ENCODE measurements at regions not wholly inside any gene's neighbourhood (a gene's known extent, or its start where the extent isn't known, plus 50 kb on each side); places are given as distances from the start of the nearest gene placed in this dataset.
A peak's percentile ranks its signal among the peaks of the same experiment; 100 is the strongest.
"Not testable (repeated sequence)": the region's sequence is repeated elsewhere in the genome, so short reads cannot be mapped to it uniquely, and the experiment has no call there.

- no peak for DNase-seq
These were observed 804.9 kb upstream of the PRR20A start for GRCh38 chr13:56335775-56336174.

DNA sequence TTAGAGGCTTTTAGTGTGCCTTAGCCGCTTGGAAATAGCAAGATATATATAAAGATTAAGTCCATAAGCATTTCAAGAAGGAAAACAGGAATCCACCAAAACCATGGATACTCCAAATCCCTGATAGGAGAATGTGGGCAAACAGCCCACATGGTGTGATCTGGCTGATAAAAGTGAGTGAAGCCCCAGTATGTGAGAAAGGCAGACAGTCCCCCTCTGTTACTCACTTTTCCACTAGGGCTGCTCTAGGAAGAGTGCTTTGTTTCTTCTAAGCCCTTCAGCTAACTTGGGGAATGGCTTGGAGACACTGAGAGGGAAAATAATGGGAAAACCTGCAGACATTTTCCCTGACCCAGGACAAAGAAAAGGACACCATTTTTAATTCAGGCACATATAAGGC, 802.3 kb upstream of the PRR20A start:
- DNase-seq: no peak

DNA sequence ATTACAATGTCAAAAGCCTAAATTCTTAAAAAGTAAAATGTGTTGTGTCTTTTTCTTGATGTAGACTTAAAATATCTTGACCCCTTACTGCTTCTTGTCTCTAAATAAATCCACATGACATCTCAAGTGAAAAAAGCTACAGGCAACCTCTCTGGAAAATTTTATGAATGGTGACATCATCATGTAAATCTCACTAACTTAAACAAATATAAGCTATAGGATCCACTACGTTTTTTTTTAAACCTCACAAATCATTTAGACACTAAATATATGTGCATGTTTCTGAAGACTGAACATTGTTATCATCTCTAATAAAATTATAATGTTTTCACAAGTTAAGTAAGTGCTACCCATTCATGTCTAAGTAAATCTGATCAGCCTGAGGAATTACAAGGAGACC, 793.7 kb upstream of the PRR20A start:
- no peak for DNase-seq

GRCh38 chr13:56349866-56350265, 790.9 kb upstream of the PRR20A start:
- DNase-seq: no peak

GRCh38 chr13:56351041-56351440, 789.7 kb upstream of the PRR20A start:
- DNase-seq: no peak

GRCh38 chr13:56352361-56352760, 788.4 kb upstream of the PRR20A start:
- DNase-seq: no peak

DNA sequence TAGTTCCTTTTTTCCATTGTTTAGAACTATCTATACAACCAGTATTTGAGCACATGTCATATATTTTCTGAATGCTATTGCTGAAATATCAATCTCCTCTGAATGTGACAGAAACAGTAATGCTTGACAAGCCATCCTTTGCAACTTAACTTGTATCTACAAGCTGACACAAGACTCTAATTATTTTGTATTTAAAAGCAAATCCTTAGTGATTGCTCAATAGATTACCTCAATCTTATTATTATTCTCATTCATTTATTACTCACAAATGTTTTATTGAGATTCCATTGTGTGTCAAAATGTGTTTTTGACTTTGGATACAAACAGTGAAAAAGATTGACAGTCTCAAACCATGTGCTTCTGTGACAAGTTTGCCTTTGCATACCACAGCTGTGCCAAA, 787.8 kb upstream of the PRR20A start:
- no peak for DNase-seq

GRCh38 chr13:56356690-56357089, 784.0 kb upstream of the PRR20A start:
- no peak for DNase-seq

GRCh38 chr13:56378566-56378965, 762.2 kb upstream of the PRR20A start:
- DNase-seq: no peak

DNA sequence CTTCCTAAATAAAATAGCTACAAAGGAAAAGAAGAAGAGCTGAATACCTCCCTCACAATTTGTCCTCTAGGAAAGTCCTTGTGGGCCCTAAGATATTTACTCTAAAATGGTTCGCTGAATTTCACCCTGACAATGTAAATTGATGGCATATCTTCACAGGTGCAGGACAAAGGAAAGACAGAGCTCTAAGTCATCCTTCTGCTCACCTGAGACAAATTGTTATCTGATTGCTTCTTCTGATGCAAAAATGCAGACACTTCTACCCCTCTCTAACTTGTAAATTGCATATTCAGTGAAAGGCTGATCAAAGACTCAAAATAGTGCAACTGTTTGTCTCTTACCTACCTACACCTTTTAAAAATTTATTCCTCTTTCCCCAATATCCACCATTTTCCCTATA, 747.2 kb upstream of the PRR20A start:
- no peak for DNase-seq

DNA sequence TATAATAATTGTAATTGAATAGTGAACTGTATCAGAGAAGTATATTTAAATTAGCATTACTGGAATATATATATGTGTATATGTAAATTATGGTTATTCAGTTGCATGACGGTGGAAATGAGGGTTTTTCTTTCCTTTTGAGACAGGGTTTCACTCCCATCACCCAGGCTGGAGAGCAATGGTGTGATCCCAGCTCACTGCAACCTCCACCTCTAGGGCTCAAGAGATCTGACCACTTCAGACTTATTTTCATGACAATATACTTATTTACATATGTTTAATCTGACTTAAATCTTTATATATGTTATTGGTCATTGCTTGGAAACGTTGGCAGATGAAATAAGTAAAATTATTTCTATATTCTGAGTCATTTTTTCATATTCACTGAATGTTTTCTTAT, 744.4 kb upstream of the PRR20A start:
- DNase-seq: no peak

GRCh38 chr13:56400774-56401173, 739.9 kb upstream of the PRR20A start:
- no peak for DNase-seq

- no peak for DNase-seq
These were observed 727.9 kb upstream of the PRR20A start for GRCh38 chr13:56412856-56413255.

DNA sequence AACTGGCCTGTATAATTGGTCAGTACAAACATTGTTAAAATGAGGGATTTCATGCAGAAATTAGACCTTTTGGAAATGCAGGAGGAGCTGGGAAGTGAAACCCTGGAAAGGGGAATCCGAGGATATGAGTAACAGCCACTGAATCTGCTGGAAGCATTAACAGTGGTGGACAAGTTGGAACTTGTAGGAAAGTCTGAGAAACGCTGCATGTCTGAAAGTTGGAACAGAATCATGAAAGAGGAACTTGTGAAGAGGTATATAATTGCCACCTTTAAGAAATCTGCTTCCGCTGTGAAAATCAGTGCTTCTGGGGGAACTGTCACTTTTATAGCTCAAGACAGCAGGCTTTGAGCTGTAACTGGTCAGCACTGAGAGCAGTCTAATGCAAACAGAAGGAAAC, 716.5 kb upstream of the PRR20A start:
- DNase-seq: no peak

GRCh38 chr13:56457535-56458190, 683.1 kb upstream of the PRR20A start:
- DNase-seq: no peak

- DNase-seq: no peak
These were observed 681.4 kb upstream of the PRR20A start for GRCh38 chr13:56459286-56459685.

DNA sequence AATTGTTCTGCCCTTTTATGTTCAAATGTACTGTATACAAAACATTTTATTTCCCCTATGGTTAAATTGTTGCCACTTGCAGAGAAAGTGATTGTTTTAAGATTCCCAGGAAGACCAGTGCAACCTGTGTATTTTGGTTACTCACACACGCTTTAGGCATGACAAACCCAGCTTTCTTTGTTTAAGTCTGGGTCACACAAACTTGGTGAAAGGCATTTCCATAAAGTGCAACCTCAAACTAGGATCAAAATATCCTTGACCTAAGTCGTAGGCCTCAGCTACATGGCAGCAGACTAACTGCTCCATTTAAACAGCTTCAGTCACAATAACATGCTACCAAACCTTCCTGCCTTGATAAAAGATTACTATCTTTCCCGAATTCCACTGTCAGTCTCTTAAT, 639.0 kb upstream of the PRR20A start:
- no peak for DNase-seq

DNA sequence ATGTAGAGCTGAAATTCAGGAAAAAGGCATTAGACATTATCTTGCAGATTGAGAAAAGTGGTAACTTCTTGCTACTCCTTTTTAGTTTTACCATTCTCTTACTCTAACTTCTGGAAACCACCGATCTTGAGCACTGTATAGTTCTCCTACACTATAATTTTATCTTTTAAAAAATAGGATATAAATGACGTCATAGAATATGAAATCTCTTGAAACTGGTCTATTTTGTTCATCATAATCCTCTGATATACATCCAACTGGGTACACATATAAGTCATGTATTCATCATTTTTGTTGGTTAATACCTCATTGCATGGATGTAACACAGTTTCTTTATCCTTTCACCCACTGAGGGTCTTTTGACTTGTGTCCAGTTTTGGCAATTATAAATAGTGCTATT, 629.9 kb upstream of the PRR20A start:
- no peak for DNase-seq

- DNase-seq: not testable (repeated sequence)
These were observed 628.4 kb upstream of the PRR20A start for GRCh38 chr13:56512336-56512735.

- DNase-seq: no peak
These were observed 625.3 kb upstream of the PRR20A start for GRCh38 chr13:56515441-56515840.

DNA sequence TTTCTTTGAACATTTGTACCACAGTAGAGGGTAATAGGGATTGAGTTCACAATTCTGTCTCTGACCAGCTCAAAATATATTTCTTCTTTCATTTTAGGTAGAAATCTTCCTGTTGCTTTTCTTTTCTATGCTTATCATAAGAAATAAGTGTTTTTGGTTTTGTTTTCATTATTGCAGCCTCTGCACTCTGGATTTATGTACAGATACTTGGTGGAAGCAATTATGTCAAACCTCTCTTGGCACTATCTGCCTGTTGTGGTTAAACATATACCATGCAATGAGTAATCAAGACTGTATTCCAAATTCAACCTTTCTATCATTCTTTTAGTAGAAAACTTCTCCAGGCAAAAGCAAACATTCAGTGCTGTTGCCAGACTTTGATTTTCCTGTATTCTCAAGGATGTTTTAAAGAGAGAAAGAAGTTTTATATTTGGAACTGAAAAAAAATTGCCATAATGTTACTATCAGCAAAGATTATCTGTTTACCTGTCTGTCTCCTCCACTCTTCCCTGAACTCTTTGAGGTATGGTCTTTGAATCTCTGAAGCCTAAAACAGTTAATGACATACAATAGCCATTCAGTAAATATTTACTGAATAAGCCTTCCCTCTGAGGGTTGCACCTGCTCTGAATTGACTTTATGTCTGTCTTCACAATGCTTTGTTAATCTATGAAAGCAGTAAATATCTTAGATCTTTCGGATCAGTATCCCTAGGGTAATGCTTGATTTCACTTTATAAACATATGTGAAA, 612.5 kb upstream of the PRR20A start:
- peak; percentile 86 for DNase-seq

- no peak for DNase-seq
These were observed 610.6 kb upstream of the PRR20A start for GRCh38 chr13:56530096-56530495.

DNA sequence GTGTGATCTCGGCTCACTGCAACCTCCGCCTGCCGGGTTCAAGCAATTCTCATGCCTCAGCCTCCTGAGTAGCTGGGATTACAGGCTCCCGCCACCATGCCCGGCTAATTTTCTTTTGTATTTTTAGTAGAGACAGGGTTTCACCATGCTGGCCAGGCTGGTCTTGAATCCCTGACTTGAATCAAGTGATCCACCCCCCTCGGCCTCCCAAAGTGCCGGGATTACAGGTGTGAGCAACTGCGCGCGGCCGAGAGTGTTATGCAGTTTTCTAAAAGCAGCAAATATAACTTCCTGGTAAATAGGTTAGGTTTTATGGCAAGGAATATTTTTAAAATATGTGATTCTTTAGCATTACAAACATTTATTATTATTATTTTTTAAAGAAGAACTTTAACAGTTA, 592.8 kb upstream of the PRR20A start:
- not testable (repeated sequence) for DNase-seq

DNA sequence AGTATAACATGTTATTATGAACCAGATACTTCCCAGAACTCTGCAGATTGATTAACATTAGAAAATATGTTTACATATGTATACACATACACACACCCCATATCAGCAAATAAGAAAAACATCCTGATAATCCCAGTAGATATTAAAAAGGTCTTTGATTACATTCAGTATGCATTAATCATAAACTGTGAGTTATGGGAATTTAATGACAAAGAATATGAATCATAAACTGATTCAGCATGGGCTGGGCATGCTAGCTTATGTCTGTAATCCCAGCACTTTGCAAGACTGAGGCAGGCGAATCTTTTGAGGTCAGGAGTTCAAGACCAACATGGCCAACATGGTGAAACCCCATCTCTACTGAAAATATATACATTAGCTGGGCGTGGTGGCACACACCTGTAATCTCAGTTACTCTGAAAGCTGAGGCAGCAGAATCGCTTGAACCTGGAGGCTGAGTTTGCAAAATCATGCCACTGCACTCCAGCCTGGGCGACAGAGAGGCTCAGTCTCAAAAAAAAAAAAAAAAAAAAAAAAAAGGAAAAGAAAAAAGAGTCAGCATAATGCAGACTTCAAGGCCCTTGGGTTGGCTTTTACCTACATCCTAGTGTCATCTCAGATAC, 581.9 kb upstream of the PRR20A start:
- no peak for DNase-seq

All from NCI-H2029 treated with DMSO at 0.1 percent for 48 hours (cell line).